ENCODE measurements at regions not wholly inside any gene's neighbourhood (a gene's known extent, or its start where the extent isn't known, plus 50 kb on each side); places are given as distances from the start of the nearest gene placed in this dataset.

- H3K9me3 Mint-ChIP-seq: no peaks in the 10 kb centered on the region
- H3K4me3 Mint-ChIP-seq: no peak overlapping the region
- ATAC-seq (ENCODE audit: low read depth in 2 of 2) (no peak), DNase-seq (peak; percentile 17)
- H3K36me3 Mint-ChIP-seq: no peaks in the 10 kb centered on the region
- H3K27ac Mint-ChIP-seq: no peak overlapping the region
- peaks cover 7 to 20% (median 16%) of the 10 kb centered on the region in 3 donors for H3K27me3 Mint-ChIP-seq
- H3K4me1 Mint-ChIP-seq: peaks cover 0 to 4% (median 0%) of the 10 kb centered on the region in 3 donors
Measured at GRCh38 chr18:24726727-24727492, 266.5 kb downstream of the HRH4 start.

DNA sequence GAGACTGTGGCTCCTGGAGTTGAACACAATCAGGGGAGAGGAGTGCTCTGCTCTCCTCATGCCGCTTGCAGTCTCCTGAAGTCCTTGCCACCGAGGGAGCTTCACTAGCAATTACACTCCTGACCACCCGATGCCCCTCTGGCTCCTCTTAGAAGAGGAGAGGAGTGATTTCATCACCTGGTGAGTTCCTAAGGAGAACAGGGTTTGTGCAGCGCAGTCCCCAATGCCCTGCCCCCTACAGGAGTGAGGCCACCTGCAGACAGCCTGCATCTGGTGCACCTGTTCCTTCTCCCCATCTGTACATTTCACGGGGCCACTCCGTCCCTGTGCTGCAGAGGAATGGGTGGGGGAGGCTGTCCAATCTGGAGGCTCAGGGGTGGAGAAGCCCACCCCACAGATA lies 267.2 kb downstream of the HRH4 start:
- Mint-ChIP-seq H3K27me3 (peaks cover 7 to 20% (median 16%) of the 10 kb centered on the region in 3 donors), H3K4me3 (peak overlapping the region in 1 of 8 donors; percentile 65), H3K4me1 (peaks cover 0 to 4% (median 0%) of the 10 kb centered on the region in 3 donors), H3K9me3 (no peaks in the 10 kb centered on the region), H3K27ac (peak overlapping the region in 1 of 6 donors; percentile 36), H3K36me3 (no peaks in the 10 kb centered on the region)
- DNase-seq: no peak
- ATAC-seq (ENCODE audit: low read depth in 2 of 2): no peak

- peaks cover 0 to 4% (median 0%) of the 10 kb centered on the region in 3 donors for H3K4me1 Mint-ChIP-seq
- H3K27me3 Mint-ChIP-seq: peaks cover 7 to 20% (median 16%) of the 10 kb centered on the region in 3 donors
- ATAC-seq (ENCODE audit: low read depth in 2 of 2) (no peak), DNase-seq (no peak)
- H3K36me3 Mint-ChIP-seq: no peaks in the 10 kb centered on the region
- H3K9me3 Mint-ChIP-seq: no peaks in the 10 kb centered on the region
- H3K27ac Mint-ChIP-seq: no peak overlapping the region
- peak overlapping the region in 1 of 8 donors; percentile 53 for H3K4me3 Mint-ChIP-seq
Measured at GRCh38 chr18:24731158-24731557, 270.7 kb downstream of the HRH4 start.

DNA sequence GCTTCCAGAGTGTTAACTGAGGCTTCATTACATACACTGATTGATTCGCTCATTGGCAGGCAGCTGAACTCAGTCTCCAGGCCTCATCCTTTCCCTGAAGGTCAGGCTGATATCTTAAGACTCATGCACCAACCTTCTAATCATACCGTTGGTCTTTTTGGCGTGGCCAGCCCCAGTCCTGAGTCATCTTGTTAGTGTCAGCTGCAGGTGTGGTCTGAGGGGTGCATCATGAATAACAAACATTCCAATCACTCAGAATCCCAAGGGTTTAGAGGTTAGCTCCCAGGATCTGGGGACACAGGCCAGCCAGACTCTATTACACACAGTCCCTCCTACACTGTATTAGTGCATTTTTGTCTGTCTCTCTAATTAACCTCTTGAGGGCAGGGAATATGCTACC lies 271.5 kb downstream of the HRH4 start:
- Mint-ChIP-seq H3K9me3 (no peaks in the 10 kb centered on the region), H3K27me3 (peaks cover 7 to 20% (median 16%) of the 10 kb centered on the region in 3 donors), H3K4me1 (peaks cover 0 to 4% (median 0%) of the 10 kb centered on the region in 3 donors), H3K27ac (no peak overlapping the region), H3K36me3 (no peaks in the 10 kb centered on the region), H3K4me3 (no peak overlapping the region)
- no peak for DNase-seq
- no peak for ATAC-seq (ENCODE audit: low read depth in 2 of 2)

DNA sequence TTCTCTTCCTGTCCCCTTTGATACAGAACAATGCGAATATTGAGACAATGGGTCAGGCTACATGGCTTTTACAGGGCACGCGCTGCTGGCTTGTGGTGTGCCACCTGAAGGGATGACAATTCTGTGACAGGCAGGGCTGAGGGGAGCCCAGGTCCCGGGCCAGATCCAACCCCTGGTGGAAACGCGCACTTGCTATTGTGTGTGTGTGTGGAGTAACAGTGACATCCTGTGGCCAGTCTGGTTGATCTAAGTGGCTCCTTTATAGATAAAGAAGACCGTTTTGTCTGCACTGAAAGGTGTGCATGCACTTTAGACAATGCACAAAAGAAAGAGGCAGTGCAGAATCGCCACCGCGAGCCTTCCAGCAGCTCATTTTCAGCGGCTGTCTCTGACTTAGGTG lies 273.6 kb downstream of the HRH4 start:
- no peak for DNase-seq
- H3K27me3 Mint-ChIP-seq: peaks cover 4 to 13% (median 8%) of the 10 kb centered on the region in 3 donors
- no peak overlapping the region for H3K27ac Mint-ChIP-seq
- H3K4me1 Mint-ChIP-seq: no peaks in the 10 kb centered on the region
- no peaks in the 10 kb centered on the region for H3K9me3 Mint-ChIP-seq
- no peak for ATAC-seq (ENCODE audit: low read depth in 2 of 2)
- no peak overlapping the region for H3K4me3 Mint-ChIP-seq
- no peaks in the 10 kb centered on the region for H3K36me3 Mint-ChIP-seq

- ATAC-seq (ENCODE audit: low read depth in 2 of 2): no peak
- Mint-ChIP-seq H3K9me3 (no peaks in the 10 kb centered on the region), H3K4me1 (no peaks in the 10 kb centered on the region), H3K27ac (no peak overlapping the region), H3K27me3 (no peaks in the 10 kb centered on the region), H3K4me3 (no peak overlapping the region), H3K36me3 (no peaks in the 10 kb centered on the region)
- no peak for DNase-seq
Measured at GRCh38 chr18:24735624-24736231, 275.3 kb downstream of the HRH4 start.

DNA sequence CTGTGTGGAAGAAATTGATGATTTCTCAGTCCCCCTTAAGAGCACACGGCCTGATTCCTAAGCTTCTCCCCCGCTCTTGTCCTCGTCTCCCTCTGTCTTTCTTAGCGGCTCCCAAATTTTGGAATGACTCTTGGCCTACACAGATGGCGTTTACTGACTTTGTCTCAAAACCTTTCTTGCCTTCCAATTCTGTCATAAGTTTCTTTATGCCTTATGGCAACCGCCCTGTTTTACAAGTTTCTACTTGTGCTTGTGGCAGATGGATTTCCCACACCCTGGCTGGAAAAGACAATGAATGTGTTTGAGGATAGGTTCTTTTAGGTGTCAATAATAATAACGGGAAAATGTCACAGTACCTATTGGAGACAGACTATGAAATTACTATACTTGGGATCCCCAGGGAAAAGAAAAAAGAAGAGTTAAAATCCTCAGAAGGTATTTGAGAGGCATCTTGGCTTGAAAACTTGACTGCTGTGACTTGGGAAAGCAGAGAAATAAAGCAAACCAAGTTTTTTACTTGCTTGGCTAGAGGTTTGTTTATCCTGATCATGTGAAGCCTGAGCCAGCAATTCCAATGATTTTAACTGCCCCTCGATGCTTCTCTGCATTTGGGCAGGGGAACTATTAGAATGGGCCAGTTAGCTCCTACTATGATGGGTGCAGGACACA lies 276.4 kb downstream of the HRH4 start:
- H3K27ac Mint-ChIP-seq: no peak overlapping the region
- no peaks in the 10 kb centered on the region for H3K4me1 Mint-ChIP-seq
- H3K9me3 Mint-ChIP-seq: no peaks in the 10 kb centered on the region
- DNase-seq (no peak), ATAC-seq (ENCODE audit: low read depth in 2 of 2) (no peak)
- no peaks in the 10 kb centered on the region for H3K36me3 Mint-ChIP-seq
- H3K4me3 Mint-ChIP-seq: no peak overlapping the region
- no peaks in the 10 kb centered on the region for H3K27me3 Mint-ChIP-seq

DNA sequence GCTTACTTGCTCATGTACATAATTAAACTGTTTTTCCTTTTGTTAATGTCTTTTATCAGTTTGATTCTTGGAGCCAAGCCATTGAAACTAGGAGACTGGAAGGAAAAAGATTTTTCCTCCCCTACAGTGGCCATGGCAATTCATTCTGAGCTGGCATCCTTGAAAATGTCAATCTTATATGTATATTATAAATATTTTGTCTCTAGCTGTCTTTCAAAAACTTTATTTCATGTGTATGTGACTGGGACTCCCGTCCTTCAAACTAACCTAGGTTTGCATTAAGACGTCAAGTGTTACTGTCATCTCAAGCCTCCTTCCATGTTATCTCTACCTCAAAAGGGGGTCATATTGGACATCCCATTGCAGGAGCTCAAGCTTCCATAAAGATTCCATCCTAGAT lies 280.4 kb downstream of the HRH4 start:
- Mint-ChIP-seq H3K27ac (no peak overlapping the region), H3K9me3 (no peaks in the 10 kb centered on the region), H3K4me3 (no peak overlapping the region), H3K27me3 (no peaks in the 10 kb centered on the region), H3K4me1 (no peaks in the 10 kb centered on the region), H3K36me3 (no peaks in the 10 kb centered on the region)
- ATAC-seq (ENCODE audit: low read depth in 2 of 2): no peak
- no peak for DNase-seq

DNA sequence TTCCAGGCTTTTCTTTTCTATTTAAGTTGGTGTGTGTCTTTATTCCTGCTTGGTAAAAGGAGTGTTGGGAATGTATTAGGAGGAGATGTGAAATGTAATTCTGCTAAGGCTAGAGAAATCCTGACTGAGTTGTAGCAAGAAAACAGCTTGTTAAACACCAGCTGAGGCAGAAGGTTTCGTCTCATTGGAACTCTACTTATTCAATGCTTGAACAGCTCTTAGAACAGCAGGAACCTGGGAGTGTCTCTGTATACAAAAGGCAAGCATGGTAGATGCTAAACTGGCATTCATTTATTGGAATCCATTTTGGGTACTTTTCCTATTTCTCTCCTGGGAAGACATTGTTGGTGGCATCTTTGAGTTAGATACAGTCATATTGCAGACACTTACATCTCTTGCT lies 280.9 kb downstream of the HRH4 start:
- no peaks in the 10 kb centered on the region for H3K9me3 Mint-ChIP-seq
- no peak overlapping the region for H3K27ac Mint-ChIP-seq
- no peaks in the 10 kb centered on the region for H3K27me3 Mint-ChIP-seq
- no peak for DNase-seq
- ATAC-seq (ENCODE audit: low read depth in 2 of 2): no peak
- H3K36me3 Mint-ChIP-seq: no peaks in the 10 kb centered on the region
- H3K4me1 Mint-ChIP-seq: no peaks in the 10 kb centered on the region
- no peak overlapping the region for H3K4me3 Mint-ChIP-seq

DNA sequence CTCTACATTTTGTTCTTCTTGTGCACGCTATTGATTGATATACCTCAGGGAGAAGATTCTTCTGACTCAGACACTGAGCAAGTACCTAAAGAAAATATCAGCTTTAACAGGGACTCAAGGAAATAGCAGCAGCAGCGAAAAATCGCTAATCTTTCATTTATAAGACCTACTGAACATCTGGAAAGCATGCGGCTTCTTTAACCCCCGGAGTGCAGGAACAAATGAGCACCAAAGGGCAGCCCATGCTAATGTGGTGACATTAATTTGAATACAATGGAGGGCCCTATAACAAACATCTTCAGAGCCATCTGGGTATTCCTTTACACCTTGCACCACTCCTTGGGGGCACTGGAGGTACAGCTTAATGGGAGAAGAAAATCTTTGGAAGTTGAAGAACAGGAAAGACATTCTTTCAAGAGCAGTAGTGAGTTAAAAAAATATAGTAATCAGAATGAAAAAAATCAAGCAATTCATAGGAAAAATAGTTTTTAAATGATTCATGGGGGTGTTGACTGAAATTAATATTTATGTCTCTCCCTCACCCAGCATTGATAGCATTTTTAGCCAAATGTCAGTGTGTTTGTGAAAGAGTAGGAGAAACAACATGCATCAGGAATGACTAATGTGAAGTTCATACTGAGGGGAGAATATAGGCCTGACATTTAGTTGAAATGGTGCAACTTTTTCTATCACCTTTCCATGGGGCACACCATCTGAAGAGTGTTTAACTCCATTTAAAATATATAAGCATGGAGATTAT lies 281.7 kb downstream of the HRH4 start:
- Mint-ChIP-seq H3K27ac (no peak overlapping the region), H3K4me3 (no peak overlapping the region), H3K27me3 (peaks cover 0 to 4% (median 0%) of the 10 kb centered on the region in 3 donors), H3K9me3 (no peaks in the 10 kb centered on the region), H3K4me1 (no peaks in the 10 kb centered on the region), H3K36me3 (no peaks in the 10 kb centered on the region)
- DNase-seq (no peak), ATAC-seq (ENCODE audit: low read depth in 2 of 2) (no peak)

GRCh38 chr18:24754583-24755253 lies 294.3 kb downstream of the HRH4 start:
- no peak overlapping the region for H3K27ac Mint-ChIP-seq
- H3K36me3 Mint-ChIP-seq: no peaks in the 10 kb centered on the region

GRCh38 chr18:24756385-24756784 lies 295.9 kb downstream of the HRH4 start:
- no peaks in the 10 kb centered on the region for H3K4me1 Mint-ChIP-seq

More at GRCh38 chr18:24754583-24755253, 294.3 kb downstream of the HRH4 start:
- no peak for ATAC-seq (ENCODE audit: low read depth in 2 of 2)
- Mint-ChIP-seq H3K9me3 (peaks cover 0 to 2% (median 0%) of the 10 kb centered on the region in 7 donors), H3K4me3 (no peak overlapping the region), H3K4me1 (no peaks in the 10 kb centered on the region), H3K27me3 (peaks cover 8 to 12% (median 9%) of the 10 kb centered on the region in 3 donors)
- no peak for DNase-seq

GRCh38 chr18:24757134-24757533 lies 296.7 kb downstream of the HRH4 start:
- H3K4me3 Mint-ChIP-seq: no peak overlapping the region
- peaks cover 0 to 14% (median 4%) of the 10 kb centered on the region in 3 donors for H3K27me3 Mint-ChIP-seq
- peaks cover 0 to 20% (median 13%) of the 10 kb centered on the region in 7 donors for H3K9me3 Mint-ChIP-seq
- DNase-seq (no peak), ATAC-seq (ENCODE audit: low read depth in 2 of 2) (no peak)
- H3K4me1 Mint-ChIP-seq: no peaks in the 10 kb centered on the region
- H3K36me3 Mint-ChIP-seq: peaks cover 0 to 7% of the 10 kb centered on the region in 2 donors
- no peak overlapping the region for H3K27ac Mint-ChIP-seq

More at GRCh38 chr18:24756385-24756784, 295.9 kb downstream of the HRH4 start:
- peaks cover 0 to 13% (median 6%) of the 10 kb centered on the region in 7 donors for H3K9me3 Mint-ChIP-seq
- peaks cover 0 to 11% (median 4%) of the 10 kb centered on the region in 3 donors for H3K27me3 Mint-ChIP-seq
- H3K36me3 Mint-ChIP-seq: peaks cover 0 to under 1% of the 10 kb centered on the region in 2 donors
- ATAC-seq (ENCODE audit: low read depth in 2 of 2) (no peak), DNase-seq (no peak)
- H3K4me3 Mint-ChIP-seq: no peak overlapping the region
- H3K27ac Mint-ChIP-seq: no peak overlapping the region
